ENCODE measurements at regions not wholly inside any gene's neighbourhood (a gene's known extent, or its start where the extent isn't known, plus 50 kb on each side); places are given as distances from the start of the nearest gene placed in this dataset.

DNA sequence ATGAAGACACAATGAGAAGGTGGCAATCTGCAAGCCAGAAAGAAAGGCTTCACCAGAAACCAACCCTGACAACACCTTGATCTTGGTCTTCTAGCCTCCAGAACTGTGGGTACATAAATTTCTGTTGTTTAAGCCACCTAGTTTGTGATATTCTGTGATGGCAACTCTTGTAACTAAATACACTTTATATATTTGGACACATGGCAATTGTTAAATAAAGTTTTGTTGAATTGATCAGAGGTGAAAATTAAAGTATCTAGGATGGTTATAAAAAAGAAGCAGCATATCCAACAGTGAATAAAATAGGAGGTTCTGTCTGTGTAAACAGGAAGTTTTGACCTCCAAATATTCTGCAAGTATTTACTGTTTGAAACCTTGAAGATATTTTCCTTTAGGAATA is 516.3 kb downstream of the SOX5 start:
- H3K4me3 Mint-ChIP-seq = no peak overlapping the region
- Histone ChIP-seq H3K4me1 (ENCODE audit: control insufficient read depth, insufficient read depth, low read length) (no peaks in the 10 kb centered on the region), H3K36me3 (ENCODE audit: control insufficient read depth, insufficient read depth, low read length) (no peaks in the 10 kb centered on the region), H3K27me3 (ENCODE audit: control insufficient read depth, insufficient read depth, low read length) (no peaks in the 10 kb centered on the region), H3K27ac (ENCODE audit: low read length) (no peak overlapping the region), H3K4me3 (ENCODE audit: low read length) (no peak overlapping the region), H3K9me3 (ENCODE audit: control insufficient read depth, insufficient read depth, low read length) (peaks cover 2% of the 10 kb centered on the region)
- TF ChIP-seq, protein P1, sequence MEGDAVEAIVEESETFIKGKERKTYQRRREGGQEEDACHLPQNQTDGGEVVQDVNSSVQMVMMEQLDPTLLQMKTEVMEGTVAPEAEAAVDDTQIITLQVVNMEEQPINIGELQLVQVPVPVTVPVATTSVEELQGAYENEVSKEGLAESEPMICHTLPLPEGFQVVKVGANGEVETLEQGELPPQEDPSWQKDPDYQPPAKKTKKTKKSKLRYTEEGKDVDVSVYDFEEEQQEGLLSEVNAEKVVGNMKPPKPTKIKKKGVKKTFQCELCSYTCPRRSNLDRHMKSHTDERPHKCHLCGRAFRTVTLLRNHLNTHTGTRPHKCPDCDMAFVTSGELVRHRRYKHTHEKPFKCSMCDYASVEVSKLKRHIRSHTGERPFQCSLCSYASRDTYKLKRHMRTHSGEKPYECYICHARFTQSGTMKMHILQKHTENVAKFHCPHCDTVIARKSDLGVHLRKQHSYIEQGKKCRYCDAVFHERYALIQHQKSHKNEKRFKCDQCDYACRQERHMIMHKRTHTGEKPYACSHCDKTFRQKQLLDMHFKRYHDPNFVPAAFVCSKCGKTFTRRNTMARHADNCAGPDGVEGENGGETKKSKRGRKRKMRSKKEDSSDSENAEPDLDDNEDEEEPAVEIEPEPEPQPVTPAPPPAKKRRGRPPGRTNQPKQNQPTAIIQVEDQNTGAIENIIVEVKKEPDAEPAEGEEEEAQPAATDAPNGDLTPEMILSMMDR (IDR thresholded peaks at IDR 0.05) = no peak
- ATAC-seq (no peak), DNase-seq (no peak)
- no peaks in the 10 kb centered on the region for H3K27me3 Mint-ChIP-seq (ENCODE audit: low read depth in 2 of 2)
- no peak overlapping the region for H3K27ac Mint-ChIP-seq
- H3K4me1 Mint-ChIP-seq = no peaks in the 10 kb centered on the region
- H3K36me3 Mint-ChIP-seq = peaks cover 22% of the 10 kb centered on the region
- peaks cover 7 to 19% of the 10 kb centered on the region in 2 donors for H3K9me3 Mint-ChIP-seq
- intact Hi-C loops (cut with micrococcal nuclease) = no loop called here

DNA sequence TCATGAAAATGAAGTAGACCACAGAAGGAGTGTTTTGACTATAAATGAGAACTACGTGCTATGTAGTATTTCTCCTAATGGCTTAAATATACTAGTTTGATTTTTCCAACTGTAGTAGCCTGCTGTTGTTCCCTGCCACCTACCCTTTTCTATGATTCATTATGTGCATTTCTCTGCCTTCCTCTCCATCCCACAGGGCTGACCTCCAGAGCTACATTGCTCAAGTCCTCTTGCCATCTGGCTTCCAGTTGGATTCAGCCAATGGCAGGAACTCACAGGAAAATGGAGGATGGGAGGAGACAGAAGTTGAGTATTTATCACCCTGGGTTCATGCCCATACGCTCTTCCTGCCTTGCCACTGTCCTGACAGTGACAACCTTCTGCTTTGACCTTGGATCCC is 515.3 kb downstream of the SOX5 start:
- Mint-ChIP-seq H3K27ac (no peak overlapping the region), H3K4me3 (no peak overlapping the region), H3K36me3 (peaks cover 22% of the 10 kb centered on the region), H3K27me3 (ENCODE audit: low read depth in 2 of 2) (no peaks in the 10 kb centered on the region), H3K4me1 (no peaks in the 10 kb centered on the region), H3K9me3 (peaks cover 11 to 22% of the 10 kb centered on the region in 2 donors)
- no peaks in the 10 kb centered on the region for H3K4me1 ChIP-seq (ENCODE audit: control insufficient read depth, insufficient read depth, low read length)
- no peaks in the 10 kb centered on the region for H3K27me3 ChIP-seq (ENCODE audit: control insufficient read depth, insufficient read depth, low read length)
- H3K9me3 ChIP-seq (ENCODE audit: control insufficient read depth, insufficient read depth, low read length) = peaks cover 2% of the 10 kb centered on the region
- 85% methylated on average over 2 of the region's 2 CpGs for WGBS (ENCODE audit: insufficient coverage)
- H3K4me3 ChIP-seq (ENCODE audit: low read length) = no peak overlapping the region
- intact Hi-C loops (cut with micrococcal nuclease) = no loop called here
- ATAC-seq (no peak), DNase-seq (no peak)
- no peak overlapping the region for H3K27ac ChIP-seq (ENCODE audit: low read length)
- H3K36me3 ChIP-seq (ENCODE audit: control insufficient read depth, insufficient read depth, low read length) = no peaks in the 10 kb centered on the region
- TF ChIP-seq, protein P1 (IDR thresholded peaks at IDR 0.05) = no peak

DNA sequence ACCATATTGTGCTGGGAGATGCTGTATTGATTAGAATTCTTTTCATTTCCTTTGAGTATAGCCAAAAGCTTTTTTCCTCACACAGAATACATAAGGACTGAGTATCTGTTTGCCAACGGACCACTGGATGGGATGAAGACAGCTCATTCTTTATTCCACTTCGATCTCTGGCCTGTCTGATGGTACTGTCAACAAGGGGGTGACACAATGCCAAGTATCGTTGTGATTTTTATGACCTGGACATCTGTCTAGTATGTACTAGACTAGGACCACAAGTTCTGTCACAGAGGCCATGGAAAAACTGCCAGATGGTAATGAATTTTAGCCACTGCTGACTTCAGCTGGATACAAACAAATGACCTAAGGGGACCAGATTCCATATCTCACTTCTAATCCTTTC is 502.7 kb downstream of the SOX5 start:
- TF ChIP-seq, protein P1 (IDR thresholded peaks at IDR 0.05) = no peak
- DNase-seq = no peak
- H3K27ac Mint-ChIP-seq = no peak overlapping the region
- Histone ChIP-seq H3K9me3 (ENCODE audit: control insufficient read depth, insufficient read depth, low read length) (no peaks in the 10 kb centered on the region), H3K36me3 (ENCODE audit: control insufficient read depth, insufficient read depth, low read length) (no peaks in the 10 kb centered on the region), H3K4me3 (ENCODE audit: low read length) (no peak overlapping the region), H3K4me1 (ENCODE audit: control insufficient read depth, insufficient read depth, low read length) (no peaks in the 10 kb centered on the region), H3K27ac (ENCODE audit: low read length) (no peak overlapping the region), H3K27me3 (ENCODE audit: control insufficient read depth, insufficient read depth, low read length) (no peaks in the 10 kb centered on the region)
- WGBS (ENCODE audit: insufficient coverage) = 82% methylated on average over 3 of the region's 3 CpGs
- ATAC-seq = no peak
- H3K4me3 Mint-ChIP-seq = no peak overlapping the region
- H3K27me3 Mint-ChIP-seq (ENCODE audit: low read depth in 2 of 2) = no peaks in the 10 kb centered on the region
- H3K4me1 Mint-ChIP-seq = no peaks in the 10 kb centered on the region
- no peaks in the 10 kb centered on the region for H3K36me3 Mint-ChIP-seq
- peaks cover 3 to 5% of the 10 kb centered on the region in 2 donors for H3K9me3 Mint-ChIP-seq
- intact Hi-C loops (cut with micrococcal nuclease) = loop anchor here (2.0 kb wide), 1 partner anchor 20 kb away; no protein-coding TSS in a partner anchor

DNA sequence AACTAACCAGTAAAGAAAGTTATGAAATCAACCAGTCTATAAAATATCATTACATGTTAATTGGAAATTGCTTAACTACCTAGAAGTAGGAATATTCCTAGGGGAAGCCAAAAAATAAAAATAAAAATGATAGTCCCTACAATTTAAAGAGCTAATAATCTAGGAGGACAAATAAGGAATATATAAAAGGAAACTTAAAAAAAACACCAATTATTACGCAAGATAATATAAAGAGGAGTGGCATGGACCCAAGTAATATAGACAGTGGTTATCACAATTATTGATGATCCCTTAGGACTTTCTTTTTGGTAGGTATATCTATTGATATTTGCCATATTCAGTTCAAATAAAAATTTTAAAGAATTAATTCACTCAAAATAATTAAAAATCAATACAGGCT is 498.7 kb downstream of the SOX5 start:
- Mint-ChIP-seq H3K27ac (no peak overlapping the region), H3K4me1 (no peaks in the 10 kb centered on the region), H3K27me3 (ENCODE audit: low read depth in 2 of 2) (no peaks in the 10 kb centered on the region), H3K4me3 (no peak overlapping the region), H3K9me3 (peaks cover 6 to 10% of the 10 kb centered on the region in 2 donors), H3K36me3 (no peaks in the 10 kb centered on the region)
- DNase-seq = no peak
- intact Hi-C loops (cut with micrococcal nuclease) = no loop called here
- H3K27ac ChIP-seq (ENCODE audit: low read length) = no peak overlapping the region
- no peaks in the 10 kb centered on the region for H3K4me1 ChIP-seq (ENCODE audit: control insufficient read depth, insufficient read depth, low read length)
- no CpG with 5 or more reads among the region's 1 CpG for WGBS (ENCODE audit: insufficient coverage)
- H3K27me3 ChIP-seq (ENCODE audit: control insufficient read depth, insufficient read depth, low read length) = no peaks in the 10 kb centered on the region
- ATAC-seq = no peak
- no peak overlapping the region for H3K4me3 ChIP-seq (ENCODE audit: low read length)
- no peaks in the 10 kb centered on the region for H3K36me3 ChIP-seq (ENCODE audit: control insufficient read depth, insufficient read depth, low read length)
- H3K9me3 ChIP-seq (ENCODE audit: control insufficient read depth, insufficient read depth, low read length) = no peaks in the 10 kb centered on the region
- TF ChIP-seq, protein P1 (IDR thresholded peaks at IDR 0.05) = no peak
